DMS153 (cell line): ENCODE measurements at regions not wholly inside any gene's neighbourhood (a gene's known extent, or its start where the extent isn't known, plus 50 kb on each side); places are given as distances from the start of the nearest gene placed in this dataset.

Experiments used
- DNase-seq: peaks from one replicate; lab custom pipeline; 2025; lab: John Stamatoyannopoulos, UW

DNA sequence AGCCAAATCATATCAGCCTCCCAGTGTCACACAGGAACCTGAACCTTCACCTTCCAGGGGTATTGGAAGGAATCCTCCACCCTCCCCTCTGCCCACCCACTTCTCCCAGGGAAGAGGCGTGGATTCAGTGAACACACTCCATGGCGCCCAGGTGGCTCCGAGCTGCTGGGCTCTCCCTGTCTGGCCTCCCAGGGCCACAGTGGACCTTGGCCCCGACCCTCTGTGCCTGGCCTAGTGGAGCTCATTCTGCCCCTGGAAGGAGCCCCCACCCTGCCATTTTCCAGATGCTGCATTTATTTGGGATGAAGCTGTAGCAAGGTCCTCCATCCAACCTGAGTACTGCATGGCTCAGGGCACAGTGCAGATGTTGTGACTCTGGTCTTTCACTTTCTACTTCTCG is 1340.1 kb downstream of the TBC1D22A start:
- no peak for DNase-seq

DNA sequence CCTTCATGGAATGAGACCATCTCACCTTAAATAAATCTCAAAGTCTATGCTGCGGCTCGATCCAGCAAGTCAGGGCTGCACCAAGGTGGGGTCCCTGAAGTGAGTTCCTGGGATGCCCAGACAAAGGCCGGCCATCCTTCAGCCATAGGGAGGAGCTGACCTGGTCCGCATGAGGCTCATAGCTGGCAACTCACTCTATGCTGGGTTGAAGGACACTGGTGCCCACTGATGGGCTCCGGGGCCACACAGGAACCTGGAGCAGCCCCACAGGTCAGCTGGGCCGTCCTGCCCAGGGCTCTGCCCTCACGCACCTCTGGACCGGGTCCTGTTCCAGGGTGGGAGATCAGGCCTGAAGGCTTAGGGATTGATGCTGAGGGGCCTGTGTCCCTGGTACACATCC is 1339.3 kb downstream of the TBC1D22A start:
- no peak for DNase-seq

DNA sequence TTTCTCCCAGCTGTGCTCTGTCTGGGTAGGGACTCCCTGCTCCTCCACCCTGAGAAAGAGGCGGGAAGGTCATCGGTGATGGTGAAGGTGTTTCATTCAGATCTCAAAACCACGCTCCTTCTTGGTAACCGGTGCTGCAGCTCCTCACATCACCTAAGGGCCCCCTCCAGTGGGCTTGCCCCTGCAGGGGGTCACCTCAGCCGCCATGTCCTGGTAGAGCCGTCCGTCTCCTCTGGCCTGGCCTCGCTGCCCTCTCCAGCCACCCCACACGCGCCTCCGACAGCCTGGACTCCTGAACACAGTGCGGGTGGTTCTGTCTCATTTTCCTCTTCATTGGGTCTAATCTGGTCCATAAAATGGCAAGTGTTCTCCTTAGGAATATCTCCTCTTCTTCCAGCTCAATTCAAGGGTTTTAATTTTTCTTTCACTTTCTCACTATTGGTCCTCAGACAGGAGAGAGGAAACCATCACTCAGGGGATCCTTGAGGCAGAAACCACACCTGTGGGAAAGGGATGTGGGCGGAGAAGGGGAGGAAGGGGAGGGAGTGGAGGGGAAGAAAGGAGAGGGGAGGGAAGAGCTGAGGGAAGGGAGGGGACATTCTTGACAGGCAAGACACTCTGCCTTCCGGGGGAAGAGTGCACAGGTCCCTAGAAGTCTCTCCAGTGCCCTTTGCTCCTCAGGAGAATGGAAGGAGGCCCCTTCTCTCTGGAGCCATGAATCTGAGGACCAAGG is 1338.4 kb downstream of the TBC1D22A start:
- DNase-seq = no peak

DNA sequence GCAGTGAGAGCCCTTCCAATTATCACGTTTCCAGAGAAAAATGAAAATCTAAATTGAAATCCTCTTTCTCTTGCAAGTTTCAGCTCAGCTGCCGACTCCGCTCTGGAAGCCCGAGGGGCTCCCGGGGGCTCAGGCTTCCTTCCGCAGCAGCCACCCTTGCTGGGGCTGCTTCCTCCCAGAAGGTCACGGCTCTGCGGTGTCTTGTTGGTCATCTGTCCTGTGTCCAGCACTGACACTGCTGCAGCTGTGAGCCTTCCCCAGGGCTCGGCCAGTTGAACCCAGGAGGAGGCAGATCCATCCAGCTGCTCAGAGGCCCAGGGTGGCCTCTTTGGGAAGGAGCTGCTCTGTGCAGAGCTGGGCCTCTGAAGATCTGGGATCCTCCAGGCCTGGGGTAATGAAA is 1337.2 kb downstream of the TBC1D22A start:
- DNase-seq = no peak

DNA sequence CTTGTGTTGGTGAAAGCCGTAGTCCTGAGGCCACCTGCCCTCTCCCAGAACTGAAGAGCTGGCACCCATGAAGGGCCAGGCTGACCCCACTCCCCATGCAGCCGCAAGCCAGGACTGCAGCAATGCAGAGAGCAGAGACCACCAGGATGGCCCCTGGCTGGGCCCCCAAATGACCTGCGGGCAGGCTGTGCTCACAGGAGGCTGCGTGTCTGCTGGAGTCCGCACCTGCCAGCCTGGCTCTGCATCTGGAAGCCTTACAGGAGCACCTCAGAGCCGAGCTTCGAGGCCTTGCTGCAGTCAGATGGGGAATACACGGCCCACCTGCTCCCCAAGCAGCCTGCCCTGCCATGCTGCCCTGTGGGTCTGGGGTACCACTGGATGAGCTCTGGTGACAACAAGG is 1336.8 kb downstream of the TBC1D22A start:
- no peak for DNase-seq

DNA sequence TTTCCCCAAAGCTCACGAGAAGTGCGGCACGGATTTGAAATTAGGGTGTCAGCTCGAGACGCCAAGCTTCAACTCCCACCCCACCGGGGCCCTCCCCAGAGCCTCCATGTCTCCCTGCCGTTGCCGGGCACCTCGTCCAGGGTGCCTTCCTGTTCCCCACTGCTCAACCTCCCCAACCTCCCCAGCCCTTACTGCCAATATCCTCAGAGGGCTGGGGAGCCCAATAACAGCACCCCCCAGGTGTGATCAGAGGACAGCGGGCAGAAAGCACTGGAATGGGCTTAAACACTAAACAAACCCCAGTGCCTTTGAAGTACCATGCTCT is 1336.4 kb downstream of the TBC1D22A start:
- DNase-seq = no peak

DNA sequence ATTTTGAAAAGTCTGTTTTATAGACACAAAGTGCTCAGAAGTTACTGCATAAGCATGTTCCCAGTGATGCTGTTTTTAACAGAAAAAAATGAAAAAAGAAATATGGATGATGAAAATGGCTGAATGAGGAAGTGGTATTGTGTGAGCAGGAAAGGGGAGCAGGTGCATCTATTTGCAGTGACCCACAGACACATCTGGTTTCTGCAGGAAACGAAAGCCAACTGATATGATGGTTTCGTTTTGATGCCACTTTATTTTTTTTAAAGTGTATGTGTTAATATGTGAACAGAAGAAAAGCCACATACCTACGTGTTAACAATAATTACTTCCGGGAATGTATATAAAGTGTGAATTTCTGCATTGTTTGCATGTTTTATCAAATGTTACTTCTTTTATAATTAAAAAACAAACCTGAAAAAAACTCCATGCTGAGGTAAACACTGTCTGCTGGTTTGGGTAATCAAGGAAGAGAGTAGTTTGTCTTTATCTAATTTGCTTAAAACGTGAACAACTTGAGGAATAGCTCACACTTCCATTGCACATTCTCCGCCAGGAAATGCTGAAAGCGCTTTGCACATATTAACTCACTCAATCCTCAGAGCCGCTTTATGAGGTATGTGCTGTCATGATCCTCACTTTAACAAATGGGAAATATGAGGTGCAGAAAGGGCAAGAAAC is 1335.9 kb downstream of the TBC1D22A start:
- DNase-seq = no peak

DNA sequence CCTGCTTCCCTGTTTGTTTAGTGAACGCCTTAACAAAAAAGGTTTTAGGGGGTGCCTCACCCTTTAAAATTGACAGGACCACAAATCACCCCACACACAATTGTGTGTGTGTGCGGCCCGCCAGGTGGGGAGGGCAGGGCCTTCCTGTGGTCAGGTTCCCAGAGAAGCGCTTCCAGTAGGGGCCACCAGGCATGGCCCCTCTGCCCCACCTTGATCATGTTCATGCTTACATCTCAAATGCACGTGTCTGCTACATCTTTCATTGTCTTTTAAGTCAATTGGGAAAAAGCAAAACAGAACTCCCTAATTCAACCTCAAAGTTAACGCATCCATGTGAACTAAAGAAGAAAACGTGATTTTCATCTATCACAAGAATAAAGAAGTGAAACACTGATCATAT is 1335.3 kb downstream of the TBC1D22A start:
- DNase-seq = no peak

DNA sequence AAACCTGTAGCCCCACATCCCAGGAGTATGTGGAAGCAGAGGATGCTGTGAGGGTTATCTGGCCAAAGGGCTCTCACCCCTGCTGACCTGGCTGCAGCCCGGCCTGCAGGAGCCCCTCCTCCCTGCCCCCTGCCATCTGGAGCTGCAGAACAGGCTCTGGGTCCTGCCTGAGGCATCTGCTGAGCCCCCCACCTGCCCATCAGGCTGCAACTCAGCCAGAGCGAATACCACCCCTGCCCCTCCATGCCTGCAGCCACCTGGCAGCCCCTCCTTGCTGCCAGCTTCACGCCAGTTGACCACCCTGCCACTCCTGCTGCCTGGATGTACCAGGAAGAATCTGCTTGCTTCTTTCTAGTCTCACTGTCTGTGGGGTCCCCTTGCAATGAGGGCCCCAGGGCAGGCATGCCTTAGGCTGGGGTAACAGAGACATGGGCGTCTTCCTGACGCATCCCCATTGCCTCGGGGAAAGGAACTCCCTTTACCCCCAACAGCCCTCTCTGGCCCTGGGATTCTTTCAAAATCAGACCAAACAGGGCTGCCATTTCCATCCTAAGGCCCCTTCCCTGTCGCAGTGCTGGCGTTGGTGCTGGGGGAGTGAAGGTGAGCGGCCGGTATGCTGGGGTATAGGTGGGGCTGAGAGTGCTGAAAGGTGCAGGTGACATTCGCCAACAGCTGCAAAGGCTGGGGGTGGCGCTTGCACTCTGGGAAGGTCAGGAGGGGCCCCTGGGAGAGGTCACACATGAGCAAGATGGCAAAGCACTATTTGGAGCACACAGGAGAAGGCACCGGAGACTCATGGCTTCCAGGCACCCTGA is 1334.6 kb downstream of the TBC1D22A start:
- DNase-seq = no peak

DNA sequence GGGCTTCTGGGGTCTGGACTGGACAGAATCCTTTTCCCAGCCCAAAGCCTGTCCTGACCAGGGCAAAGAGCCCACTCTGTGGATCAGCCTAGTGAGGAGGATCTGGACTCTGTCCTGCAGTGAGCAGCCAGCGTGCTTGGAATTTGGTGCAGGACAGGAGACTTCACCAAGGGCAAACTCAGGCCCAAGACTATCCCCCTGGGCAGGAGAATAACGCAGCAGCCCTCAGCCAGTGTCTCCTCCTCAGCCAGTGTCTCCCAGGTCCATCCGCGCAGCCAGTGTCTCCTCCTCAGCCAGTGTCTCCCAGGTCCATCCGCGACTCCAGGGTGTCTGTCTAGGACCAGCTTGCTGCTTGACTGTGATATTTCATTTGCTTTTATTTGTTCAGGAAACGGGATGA is 1334.0 kb downstream of the TBC1D22A start:
- no peak for DNase-seq

DNA sequence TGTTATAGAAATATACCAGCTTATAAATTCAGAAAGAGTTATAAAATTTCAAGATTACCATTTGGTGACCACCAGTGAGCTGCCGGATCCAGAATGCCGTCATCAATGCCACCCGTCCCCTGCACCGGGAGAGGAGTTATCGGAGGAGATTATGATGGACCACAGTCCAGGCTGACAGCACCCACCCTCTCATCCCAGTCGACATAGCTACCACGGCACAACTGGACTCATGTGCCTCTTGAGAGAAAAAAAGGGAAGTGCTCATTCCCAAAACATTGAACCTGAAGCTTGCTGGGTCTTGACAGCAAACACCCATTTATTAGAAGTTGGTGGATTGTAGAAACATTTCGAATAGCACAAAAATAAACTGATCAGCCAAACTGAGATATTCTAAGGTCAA is 1331.5 kb downstream of the TBC1D22A start:
- DNase-seq = no peak

DNA sequence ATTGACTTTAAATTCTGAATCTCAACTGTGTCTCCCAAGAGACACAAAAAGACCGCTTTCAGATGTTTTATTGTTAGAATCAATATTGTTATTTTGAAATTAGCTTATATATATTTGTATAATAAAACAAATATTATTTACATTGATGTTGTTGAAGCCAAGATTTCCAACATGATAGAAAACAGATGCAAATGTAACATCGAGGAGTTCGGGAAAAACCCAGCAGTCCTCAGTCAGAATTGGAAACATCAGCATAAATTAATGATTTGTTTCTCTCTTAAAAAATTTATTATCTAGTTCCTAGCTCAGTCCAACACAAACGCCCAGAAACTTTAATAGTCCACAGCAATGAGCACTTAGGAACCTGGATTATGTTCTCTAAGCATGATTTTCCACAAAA is 1330.4 kb downstream of the TBC1D22A start:
- no peak for DNase-seq

DNA sequence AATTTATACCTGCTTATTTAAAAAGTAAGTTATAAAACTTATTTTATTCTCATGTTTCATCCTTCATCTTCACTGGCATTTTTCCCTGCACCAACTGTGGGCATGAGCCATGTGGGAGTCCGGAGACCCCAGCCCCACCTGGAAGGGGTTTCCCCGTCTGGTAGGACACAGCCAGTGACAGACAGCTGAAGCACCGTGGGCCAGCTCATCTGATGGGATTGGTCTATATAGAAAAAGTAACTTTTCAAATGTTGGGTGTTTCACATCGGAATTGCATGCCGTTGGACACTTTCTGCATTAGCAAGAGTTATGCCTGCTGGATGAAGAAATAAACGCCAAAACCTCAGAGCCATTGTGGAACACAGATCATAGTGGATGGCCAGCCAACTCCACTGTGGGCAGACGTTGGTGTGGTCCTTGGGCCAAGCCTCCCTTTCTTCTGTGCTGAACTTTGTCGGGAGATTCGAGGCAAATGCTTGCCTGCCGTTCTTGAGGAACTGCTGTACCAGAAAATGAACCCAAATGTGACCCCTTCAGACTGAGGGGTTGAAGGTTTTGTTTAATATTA is 1329.3 kb downstream of the TBC1D22A start:
- no peak for DNase-seq

DNA sequence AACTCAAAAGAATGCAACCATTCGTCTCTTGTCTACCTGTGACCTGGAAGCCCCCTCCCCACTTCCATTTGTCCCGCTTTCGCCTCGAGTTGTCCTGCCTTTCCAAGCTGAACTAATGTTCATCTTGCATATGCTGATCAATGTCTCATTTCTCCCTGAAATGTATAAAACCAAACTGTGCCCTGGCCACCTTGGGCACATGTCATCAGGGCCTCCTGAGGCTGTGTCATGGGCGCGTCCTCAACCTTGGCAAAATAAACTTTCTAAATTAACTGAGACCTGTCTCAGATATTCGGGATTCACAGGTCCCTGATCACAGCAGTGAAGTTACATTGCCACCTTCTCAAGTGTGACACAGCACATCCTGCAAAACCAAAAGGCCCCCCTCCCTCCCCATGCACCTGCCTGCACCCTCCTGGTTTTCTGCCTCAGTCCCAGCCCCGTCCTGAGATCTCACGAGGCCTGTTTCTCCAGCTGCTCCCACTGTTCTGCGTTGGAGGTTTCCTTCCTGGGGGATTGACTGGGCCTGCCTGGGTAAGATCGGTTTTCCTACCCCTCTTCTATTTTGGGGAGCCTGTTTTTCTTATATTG is 1328.7 kb downstream of the TBC1D22A start:
- no peak for DNase-seq

DNA sequence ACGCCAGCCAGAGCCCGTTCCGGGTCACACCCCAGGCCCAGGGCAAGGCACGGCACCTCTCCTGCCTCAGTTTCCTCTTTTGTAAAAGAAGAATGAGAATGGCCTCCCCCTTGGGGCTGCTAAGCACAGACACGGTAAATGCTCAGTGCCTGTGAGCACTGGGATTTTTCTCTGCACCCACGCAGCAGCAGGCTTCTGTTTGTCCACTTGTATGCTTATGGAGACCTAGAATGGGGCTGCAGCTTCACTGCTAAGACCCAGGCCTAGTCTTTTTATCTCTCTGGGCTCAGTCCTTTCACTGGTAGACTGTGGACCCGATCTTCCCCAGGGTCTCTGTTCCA is 1327.9 kb downstream of the TBC1D22A start:
- DNase-seq = no peak

DNA sequence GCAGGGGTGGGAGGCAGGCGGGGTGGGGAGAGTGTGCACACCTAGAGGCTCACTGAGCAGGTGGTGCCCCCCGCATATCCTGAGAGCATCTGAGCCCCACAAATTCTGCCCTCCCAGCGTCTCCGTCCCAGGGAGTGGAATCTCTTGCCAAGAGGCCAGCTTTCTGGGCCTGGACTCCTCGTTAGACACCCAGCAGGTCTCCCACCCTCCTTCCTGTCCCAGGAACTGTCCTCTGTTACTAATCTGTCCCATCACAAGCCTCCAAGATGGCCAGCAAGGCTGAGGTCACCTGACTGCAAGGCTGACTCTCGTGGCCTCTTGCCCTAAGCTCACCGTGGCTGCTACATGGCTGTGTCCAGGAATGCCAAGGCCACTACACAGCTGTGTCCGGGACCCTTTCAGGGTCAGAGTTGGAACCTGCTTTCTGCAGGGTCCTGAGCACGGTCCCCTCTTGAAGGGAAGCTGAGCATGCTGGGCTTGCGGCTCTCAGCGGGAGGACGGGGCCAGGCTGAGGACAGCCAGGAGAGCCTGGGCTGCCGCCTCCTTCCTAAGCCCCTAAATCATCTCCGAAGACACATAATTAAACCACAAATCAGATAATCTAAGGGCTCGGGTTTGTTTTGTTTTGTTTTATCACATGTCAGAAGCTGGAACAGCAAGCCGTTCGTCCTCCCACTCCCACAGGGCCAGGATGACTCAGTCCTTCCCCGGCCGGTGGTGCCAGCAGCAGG is 1327.3 kb downstream of the TBC1D22A start:
- no peak for DNase-seq

DNA sequence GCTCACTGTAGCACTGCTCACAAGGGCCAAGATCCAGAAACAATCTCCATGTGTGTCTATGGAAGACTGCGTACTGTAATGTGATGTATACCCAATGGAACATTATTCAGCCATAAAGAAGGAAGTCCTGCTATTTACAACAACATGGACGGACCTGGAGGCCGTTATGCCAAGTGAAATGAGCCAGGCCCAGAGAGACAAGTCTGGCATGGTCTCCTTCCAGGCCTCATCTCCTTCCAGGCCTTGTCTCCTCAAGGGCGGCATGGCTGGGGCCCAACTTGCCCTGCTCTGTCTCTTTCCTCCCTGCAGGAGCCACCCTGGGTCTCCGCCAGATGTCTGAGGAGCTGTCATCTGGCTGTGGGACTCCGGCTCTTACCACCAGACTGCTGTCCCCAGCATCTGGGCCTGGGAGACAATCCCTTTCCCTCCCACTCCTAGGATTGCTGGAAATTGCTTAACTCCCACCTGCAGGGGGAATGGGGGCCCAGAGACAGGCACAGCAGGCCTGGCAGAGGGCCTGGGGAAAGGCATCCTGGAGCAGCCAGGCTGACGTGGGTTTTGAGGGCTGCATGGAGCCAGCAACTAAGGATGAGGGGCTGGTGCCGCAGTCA is 1326.6 kb downstream of the TBC1D22A start:
- no peak for DNase-seq

DNA sequence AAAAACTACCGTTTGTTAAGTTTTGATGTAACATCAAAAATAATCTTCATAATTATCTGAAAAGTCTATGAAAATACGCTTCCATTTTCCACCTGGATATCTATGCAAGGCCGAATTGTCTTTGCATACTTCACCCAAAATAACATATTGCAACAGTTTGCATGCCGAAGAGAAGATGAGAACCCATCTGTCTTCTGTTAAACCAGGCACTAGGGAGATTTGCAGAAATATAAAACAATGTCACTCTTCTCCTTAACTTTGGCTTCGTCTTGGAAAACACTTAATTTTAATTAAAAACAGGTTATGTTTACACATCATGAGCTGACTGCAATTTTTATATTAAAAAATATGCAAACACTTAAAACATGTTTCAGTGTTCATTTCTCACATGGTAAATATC is 1325.8 kb downstream of the TBC1D22A start:
- DNase-seq = no peak

DNA sequence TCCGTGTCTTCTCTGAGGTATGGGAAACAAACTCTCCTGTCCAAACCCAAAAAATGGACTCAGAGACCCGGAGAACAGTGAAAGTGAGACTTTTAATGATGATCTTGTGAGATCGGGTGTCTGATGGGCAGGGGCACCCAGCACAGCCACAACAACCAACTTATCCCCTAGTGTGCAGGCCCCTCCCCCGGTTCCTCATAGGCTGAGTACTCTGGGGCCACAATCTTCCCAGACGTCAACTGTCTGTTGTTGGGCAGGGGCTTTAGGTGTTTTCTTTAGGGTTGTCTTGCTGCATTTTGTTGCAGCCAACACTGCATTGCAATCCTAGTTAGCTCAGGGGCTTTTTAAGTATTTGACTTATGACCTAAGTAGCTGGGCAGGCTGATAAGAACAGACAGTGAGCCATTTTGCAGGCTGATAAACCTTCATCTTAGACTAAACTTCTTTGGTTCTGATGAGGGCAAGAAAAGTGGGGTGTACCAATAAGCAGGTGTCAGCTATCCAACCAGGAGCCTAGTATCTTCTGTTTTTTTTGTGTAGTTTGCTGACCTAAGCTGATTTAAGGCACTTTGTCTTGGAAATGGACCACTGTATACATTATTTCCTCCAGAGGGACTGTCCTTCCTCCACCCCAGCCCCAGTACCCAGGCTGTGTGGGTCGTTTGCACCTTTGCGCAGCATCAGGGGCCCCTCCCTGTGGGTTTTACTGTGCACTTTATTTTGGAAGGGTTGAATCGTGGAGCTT is 1323.6 kb downstream of the TBC1D22A start:
- DNase-seq = no peak

DNA sequence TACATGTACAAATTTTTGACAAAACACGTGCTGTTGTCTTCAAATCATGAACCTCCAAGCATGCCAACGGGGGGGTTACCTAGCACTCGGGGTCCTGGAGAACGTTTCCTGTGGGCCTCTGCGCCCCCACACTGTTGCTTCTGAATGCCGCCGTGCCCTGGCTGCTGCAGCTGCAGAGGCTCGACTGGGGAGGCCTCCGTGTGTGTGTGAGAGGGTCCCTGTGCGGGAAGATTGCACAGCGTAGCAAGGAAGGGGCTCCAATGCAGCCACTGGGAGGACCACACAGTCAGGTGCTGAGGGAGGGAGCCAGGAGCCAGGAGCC is 1322.2 kb downstream of the TBC1D22A start:
- no peak for DNase-seq
